ENCODE measurements at regions not wholly inside any gene's neighbourhood (a gene's known extent, or its start where the extent isn't known, plus 50 kb on each side); places are given as distances from the start of the nearest gene placed in this dataset.

GRCh38 chr10:3364768-3365480, 192.3 kb upstream of the PITRM1 start:
- no peaks in the 10 kb centered on the region for H4K20me1 ChIP-seq (ENCODE audit: insufficient read depth, low read length)
- H3K9ac ChIP-seq (ENCODE audit: low read length) = no peak overlapping the region
- H3K4me1 ChIP-seq (ENCODE audit: insufficient read depth, low read length, severe bottlenecking) = no peaks in the 10 kb centered on the region
- H3K9me3 ChIP-seq (ENCODE audit: low read length) = no peaks in the 10 kb centered on the region
- H3F3A ChIP-seq (ENCODE audit: insufficient read depth, low read length) = no peaks in the 10 kb centered on the region
- H3K4me3 ChIP-seq (ENCODE audit: low read depth, low read length, poor library complexity, severe bottlenecking) = no peak overlapping the region
- no peak overlapping the region for H3K27ac ChIP-seq (ENCODE audit: low read depth, low read length, poor library complexity, severe bottlenecking)
- H3K36me3 ChIP-seq (ENCODE audit: insufficient read depth, low read length) = no peaks in the 10 kb centered on the region
- H3K4me2 ChIP-seq (ENCODE audit: low read length) = no peak overlapping the region
- no peaks in the 10 kb centered on the region for H3K79me2 ChIP-seq (ENCODE audit: insufficient read depth, low read length)
- no peaks in the 10 kb centered on the region for H3K27me3 ChIP-seq (ENCODE audit: insufficient read depth, low read length)
- no peak for TF ChIP-seq EZH2 (IDR thresholded peaks at IDR 0.05; ENCODE audit: borderline replicate concordance, low read length)
- no peak for TF ChIP-seq CTCF (IDR thresholded peaks at IDR 0.05; ENCODE audit: low read length)
- H2AFZ ChIP-seq (ENCODE audit: low read length) = no peak overlapping the region
- no peaks in the 10 kb centered on the region for H3K9me2 ChIP-seq (ENCODE audit: low read depth, low read length)

DNA sequence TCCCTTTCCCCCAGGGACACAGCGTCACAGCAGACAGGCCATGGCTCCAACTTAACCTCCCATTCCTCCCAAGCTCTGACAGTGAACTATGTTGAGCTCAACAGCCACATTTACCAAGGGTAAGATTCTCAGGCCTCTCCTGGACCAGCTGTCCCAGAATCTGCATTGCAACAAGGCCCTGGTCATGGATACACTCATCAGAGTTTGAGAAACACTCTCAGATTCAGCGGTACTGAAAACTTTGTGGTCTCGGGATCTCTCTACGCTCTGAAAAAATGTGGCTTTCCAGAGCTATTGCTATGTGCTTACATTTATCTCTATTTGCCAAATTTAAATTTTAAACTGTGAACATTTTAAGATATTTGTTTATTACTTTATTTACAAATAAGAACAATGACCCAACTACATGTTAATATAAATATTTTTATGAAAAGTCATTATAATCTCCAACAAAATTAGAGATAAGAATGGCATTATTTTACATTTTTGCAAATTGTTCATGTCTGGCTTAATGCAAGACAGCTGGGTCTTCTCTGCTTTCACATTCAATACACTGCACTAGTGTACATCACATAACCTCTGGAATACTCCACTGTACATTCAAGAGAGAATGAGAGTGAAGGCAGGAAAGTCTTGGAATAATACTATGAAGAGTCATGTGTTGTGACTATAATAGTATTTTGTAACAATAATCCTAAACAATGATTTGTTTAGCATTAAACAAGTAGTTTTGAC, 190.9 kb upstream of the PITRM1 start:
- no peak overlapping the region for H3K27ac ChIP-seq (ENCODE audit: low read depth, low read length, poor library complexity, severe bottlenecking)
- no peaks in the 10 kb centered on the region for H3F3A ChIP-seq (ENCODE audit: insufficient read depth, low read length)
- no peaks in the 10 kb centered on the region for H4K20me1 ChIP-seq (ENCODE audit: insufficient read depth, low read length)
- H3K4me1 ChIP-seq (ENCODE audit: insufficient read depth, low read length, severe bottlenecking) = no peaks in the 10 kb centered on the region
- no peak overlapping the region for H3K4me2 ChIP-seq (ENCODE audit: low read length)
- no peaks in the 10 kb centered on the region for H3K36me3 ChIP-seq (ENCODE audit: insufficient read depth, low read length)
- no peaks in the 10 kb centered on the region for H3K79me2 ChIP-seq (ENCODE audit: insufficient read depth, low read length)
- no peaks in the 10 kb centered on the region for H3K9me2 ChIP-seq (ENCODE audit: low read depth, low read length)
- H3K9ac ChIP-seq (ENCODE audit: low read length) = no peak overlapping the region
- H3K4me3 ChIP-seq (ENCODE audit: low read depth, low read length, poor library complexity, severe bottlenecking) = no peak overlapping the region
- no peaks in the 10 kb centered on the region for H3K9me3 ChIP-seq (ENCODE audit: low read length)
- no peak overlapping the region for H2AFZ ChIP-seq (ENCODE audit: low read length)
- H3K27me3 ChIP-seq (ENCODE audit: insufficient read depth, low read length) = no peaks in the 10 kb centered on the region
- TF ChIP-seq EZH2 (IDR thresholded peaks at IDR 0.05; ENCODE audit: borderline replicate concordance, low read length) (no peak), CTCF (IDR thresholded peaks at IDR 0.05; ENCODE audit: low read length) (no peak)

DNA sequence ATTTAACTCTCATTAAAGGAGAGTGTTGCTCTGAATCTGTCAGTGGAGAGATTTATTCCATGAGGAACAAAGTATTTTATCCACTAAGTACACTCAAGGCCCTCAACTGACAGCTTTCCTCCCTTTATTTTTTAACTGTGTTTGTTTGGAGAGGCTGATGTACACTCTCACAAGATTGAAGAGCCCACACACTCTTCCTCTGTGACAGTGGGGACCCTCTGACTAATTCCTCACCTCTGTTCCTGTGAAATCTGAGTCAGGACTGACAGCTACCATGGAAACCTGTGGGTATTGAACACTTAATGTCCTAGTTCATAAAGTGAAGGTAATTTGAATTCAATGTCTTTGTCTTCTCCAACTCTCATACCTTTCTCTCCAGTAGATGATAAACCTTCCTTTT, 189.8 kb upstream of the PITRM1 start:
- H3K4me2 ChIP-seq (ENCODE audit: low read length) = no peak overlapping the region
- no peaks in the 10 kb centered on the region for H3K79me2 ChIP-seq (ENCODE audit: insufficient read depth, low read length)
- H3K9me2 ChIP-seq (ENCODE audit: low read depth, low read length) = no peaks in the 10 kb centered on the region
- no peaks in the 10 kb centered on the region for H3F3A ChIP-seq (ENCODE audit: insufficient read depth, low read length)
- H3K27ac ChIP-seq (ENCODE audit: low read depth, low read length, poor library complexity, severe bottlenecking) = no peak overlapping the region
- no peaks in the 10 kb centered on the region for H3K36me3 ChIP-seq (ENCODE audit: insufficient read depth, low read length)
- TF ChIP-seq EZH2 (IDR thresholded peaks at IDR 0.05; ENCODE audit: borderline replicate concordance, low read length) (no peak), CTCF (IDR thresholded peaks at IDR 0.05; ENCODE audit: low read length) (no peak)
- H3K9me3 ChIP-seq (ENCODE audit: low read length) = no peaks in the 10 kb centered on the region
- H2AFZ ChIP-seq (ENCODE audit: low read length) = no peak overlapping the region
- no peak overlapping the region for H3K4me3 ChIP-seq (ENCODE audit: low read depth, low read length, poor library complexity, severe bottlenecking)
- H3K4me1 ChIP-seq (ENCODE audit: insufficient read depth, low read length, severe bottlenecking) = no peaks in the 10 kb centered on the region
- no peak overlapping the region for H3K9ac ChIP-seq (ENCODE audit: low read length)
- no peaks in the 10 kb centered on the region for H4K20me1 ChIP-seq (ENCODE audit: insufficient read depth, low read length)
- no peaks in the 10 kb centered on the region for H3K27me3 ChIP-seq (ENCODE audit: insufficient read depth, low read length)
